GM13977 (cell line): ENCODE measurements at regions not wholly inside any gene's neighbourhood (a gene's known extent, or its start where the extent isn't known, plus 50 kb on each side); places are given as distances from the start of the nearest gene placed in this dataset.
"Not testable (repeated sequence)": the region's sequence is repeated elsewhere in the genome, so short reads cannot be mapped to it uniquely, and the experiment has no call there.

Experiments
- DNase-seq: peaks from one replicate; pipeline ENCODE4 v3.0.0; 2012; ENCODE audit warnings: low spot score
- in situ Hi-C: fragments of 300-500 bp; cut with MboI; formaldehyde crosslinking; loops from one replicate; pipeline ENCODE4 v1.12.0; 2022; ENCODE audit warnings: low sequenced_read_pairs, low pct_unique_long_range_greater_than_20kb, mixed read lengths, inconsistent platforms; ENCODE audit not compliant: unreplicated experiment
- TF ChIP-seq, protein P1 (sequence below): IDR thresholded peaks from 2 replicates; pipeline ENCODE4 v1.5.1; 2012; ENCODE audit warnings: mild to moderate bottlenecking, control low read depth; ENCODE audit not compliant: insufficient read depth; ENCODE audit errors: extremely low read depth, missing control alignments

DNA sequence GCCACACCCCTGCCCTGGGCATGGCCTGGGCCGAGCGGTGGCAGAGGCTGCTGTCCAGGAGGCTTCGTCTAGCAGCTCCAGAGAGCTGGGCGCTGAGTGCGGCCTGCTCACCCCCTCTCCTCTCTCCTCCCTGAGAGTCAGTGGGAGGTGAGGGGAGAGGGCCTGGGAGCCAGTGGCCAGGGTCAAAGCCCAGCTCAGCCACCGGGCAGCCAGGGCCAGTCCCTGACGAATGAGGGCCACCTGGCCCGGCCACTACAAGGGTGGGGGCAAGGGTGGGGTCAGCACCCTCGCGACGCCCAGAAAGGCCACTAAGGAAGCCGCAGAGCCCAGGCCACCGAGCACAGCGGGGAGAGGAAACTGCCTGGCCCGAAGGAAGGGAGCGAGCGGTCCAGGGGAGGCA is 131.7 kb downstream of the FAM53A start:
- TF ChIP-seq, protein P1, sequence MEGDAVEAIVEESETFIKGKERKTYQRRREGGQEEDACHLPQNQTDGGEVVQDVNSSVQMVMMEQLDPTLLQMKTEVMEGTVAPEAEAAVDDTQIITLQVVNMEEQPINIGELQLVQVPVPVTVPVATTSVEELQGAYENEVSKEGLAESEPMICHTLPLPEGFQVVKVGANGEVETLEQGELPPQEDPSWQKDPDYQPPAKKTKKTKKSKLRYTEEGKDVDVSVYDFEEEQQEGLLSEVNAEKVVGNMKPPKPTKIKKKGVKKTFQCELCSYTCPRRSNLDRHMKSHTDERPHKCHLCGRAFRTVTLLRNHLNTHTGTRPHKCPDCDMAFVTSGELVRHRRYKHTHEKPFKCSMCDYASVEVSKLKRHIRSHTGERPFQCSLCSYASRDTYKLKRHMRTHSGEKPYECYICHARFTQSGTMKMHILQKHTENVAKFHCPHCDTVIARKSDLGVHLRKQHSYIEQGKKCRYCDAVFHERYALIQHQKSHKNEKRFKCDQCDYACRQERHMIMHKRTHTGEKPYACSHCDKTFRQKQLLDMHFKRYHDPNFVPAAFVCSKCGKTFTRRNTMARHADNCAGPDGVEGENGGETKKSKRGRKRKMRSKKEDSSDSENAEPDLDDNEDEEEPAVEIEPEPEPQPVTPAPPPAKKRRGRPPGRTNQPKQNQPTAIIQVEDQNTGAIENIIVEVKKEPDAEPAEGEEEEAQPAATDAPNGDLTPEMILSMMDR, result no peak
- no peak for DNase-seq
- in situ Hi-C loops, result no loop called here

DNA sequence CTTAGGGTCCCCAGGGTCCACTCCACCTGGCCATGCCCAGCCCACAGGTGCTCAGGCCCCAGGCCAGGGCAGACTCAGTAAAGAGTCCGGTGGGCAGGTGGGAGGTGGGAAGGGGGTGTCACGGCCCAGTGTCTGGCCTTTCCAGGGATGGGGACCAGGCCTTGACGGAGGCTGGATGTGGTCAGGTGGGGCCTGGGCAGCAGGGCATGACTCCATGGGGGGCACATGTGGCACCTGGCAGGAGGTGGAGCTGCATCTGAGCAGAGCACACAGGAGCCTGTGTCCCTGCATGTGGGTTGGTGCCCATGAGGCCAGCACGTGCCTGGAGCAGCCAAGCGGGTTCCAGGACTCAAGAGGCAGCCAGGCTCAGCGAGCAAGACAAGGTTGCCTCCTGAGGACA is 132.9 kb downstream of the FAM53A start:
- no peak for DNase-seq
- TF ChIP-seq, protein P1, result no peak
- in situ Hi-C loops, result no loop called here

DNA sequence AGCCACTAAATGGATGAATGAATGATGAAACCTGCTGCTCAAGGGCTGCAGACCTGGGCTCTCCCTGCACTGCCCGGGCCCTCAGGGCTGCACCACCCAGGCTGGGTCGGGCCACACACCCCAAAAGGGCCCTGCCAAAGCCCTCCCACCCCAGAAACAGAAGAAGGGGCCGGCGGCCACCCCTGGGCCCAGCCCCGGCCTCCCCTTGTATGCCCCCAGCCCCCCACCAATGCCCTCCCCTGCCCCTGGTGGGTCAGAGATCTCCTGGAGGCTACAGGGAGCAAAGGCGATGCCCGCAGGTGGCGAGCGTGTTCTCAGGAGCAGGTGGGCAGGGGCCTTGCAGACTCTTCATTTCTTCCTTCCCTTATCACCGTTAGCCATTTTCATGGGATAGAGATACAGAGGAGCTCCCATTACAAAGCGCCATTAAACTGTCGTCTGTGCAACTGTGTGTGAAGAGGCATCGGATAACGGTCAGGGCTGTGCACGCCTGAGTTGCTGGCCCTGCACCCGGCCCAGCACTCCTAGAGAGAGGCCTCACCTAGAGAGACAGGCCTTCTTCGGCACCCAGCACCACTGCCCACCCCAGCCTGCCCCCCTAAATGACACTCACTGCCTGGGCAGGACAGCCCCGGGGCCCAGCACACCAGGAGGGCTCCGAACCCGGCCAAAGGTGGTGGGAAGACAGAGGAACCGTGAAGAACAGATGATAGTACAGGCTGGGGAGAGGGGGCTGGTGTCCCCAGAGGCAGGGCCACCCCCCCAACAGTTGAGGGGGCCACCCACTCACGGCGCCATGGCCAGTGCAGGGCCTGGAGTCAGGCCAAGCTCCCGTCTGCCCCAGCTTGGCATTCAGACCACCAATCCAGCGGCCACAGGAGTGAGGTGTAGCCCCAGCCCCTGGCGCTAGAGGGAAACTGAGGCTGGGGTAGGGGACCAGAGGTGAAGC is 133.7 kb downstream of the FAM53A start:
- TF ChIP-seq, protein P1, result no peak
- no peak for DNase-seq
- in situ Hi-C loops, result no loop called here

DNA sequence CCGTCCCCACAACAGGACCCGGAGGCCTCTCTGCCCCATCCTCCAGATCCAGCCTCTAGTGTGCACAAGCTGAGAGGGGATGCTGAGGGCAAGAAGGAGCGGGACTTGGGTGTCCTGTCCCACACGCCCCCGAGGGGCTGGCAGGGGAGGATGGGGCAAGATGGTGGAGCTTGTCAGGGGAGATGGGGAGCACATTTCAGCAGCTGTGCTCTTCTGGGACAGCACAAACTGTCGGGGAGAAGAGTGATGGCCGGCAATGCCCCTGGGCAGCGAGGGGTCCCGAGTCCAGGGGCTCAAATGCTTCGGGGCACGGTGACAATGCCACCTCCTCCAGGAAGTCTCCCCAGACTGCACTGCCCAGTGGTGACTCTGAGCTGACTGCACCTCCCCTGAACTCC is 134.5 kb downstream of the FAM53A start:
- in situ Hi-C loops, result no loop called here
- TF ChIP-seq, protein P1, result no peak

DNA sequence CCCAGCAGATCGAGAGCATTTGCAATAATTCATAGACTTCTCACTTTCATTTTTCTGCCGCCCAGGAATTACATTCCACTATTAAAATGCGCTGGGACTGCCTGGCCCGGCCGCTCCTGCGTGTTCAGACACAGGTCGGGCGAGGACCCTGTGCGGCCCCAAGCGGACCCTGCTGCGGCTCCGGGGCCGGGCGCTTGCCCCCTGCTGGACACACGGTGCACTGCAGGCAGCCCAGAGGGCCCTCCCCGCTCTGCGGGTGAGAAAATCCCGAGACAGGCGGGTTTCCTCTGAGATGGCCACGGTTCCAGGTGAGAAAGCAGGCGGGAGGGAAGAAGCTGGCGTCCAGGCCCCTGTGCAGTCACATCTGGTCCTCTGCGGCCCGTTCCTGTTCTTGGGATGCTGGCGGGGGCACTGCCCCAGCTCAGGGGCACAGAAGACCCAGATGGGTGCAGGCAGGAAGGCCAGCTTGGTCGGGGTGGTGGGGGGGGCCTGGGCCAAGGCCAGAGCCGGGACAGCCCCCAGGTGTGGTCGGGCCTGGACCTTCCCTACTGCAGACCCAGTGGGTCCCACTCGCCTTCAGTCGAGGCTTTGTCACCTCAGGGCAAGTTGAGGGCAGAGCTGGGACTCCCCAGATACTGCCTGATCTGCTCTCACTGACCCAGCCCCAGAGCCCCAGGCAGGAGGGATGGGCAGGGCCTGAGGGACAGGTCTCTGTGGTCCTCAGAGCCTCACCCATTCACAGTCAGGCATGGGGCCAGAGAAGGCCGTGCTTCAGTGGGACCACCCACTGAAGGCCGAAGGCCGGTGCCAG is 135.1 kb downstream of the FAM53A start:
- peak; percentile 82 for DNase-seq
- in situ Hi-C loops, result not testable (repeated sequence)
- TF ChIP-seq, protein P1, result peak; percentile 75

More for the DNA sequence above, 134.5 kb downstream of the FAM53A start:
- no peak for DNase-seq
